HG02642 (cell line): ENCODE measurements at regions not wholly inside any gene's neighbourhood (a gene's known extent, or its start where the extent isn't known, plus 50 kb on each side); places are given as distances from the start of the nearest gene placed in this dataset.
"Not testable (repeated sequence)": the region's sequence is repeated elsewhere in the genome, so short reads cannot be mapped to it uniquely, and the experiment has no call there.

Experiments used
- ATAC-seq: cut with Tn5 transposase; IDR thresholded peaks from one replicate; pipeline ENCODE4 v1.9.1; 2021; ENCODE audit warnings: mild to moderate bottlenecking; ENCODE audit not compliant: unreplicated experiment, poor library complexity

DNA sequence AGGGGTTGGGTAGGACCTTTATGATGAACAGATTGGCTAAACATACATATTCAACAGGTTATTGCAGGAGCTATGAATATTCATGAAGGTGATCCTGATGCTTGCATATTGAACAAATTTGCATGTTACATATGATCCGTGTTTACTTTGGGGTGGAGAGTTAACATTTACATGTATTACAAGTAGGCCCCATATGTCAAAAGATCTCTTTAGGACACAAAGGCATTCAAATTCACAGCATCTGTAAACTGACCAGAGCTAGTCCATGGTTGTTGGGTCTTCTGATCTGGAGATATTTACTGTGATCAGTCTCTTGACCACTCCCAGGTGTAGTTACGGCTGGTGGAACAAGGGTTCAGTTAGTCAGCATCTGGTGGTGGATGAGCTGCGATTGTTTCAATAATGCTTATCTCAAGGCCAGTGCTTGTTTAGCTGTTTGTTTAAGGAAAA lies 80.4 kb downstream of the PMAIP1 start:
- ATAC-seq = no peak

DNA sequence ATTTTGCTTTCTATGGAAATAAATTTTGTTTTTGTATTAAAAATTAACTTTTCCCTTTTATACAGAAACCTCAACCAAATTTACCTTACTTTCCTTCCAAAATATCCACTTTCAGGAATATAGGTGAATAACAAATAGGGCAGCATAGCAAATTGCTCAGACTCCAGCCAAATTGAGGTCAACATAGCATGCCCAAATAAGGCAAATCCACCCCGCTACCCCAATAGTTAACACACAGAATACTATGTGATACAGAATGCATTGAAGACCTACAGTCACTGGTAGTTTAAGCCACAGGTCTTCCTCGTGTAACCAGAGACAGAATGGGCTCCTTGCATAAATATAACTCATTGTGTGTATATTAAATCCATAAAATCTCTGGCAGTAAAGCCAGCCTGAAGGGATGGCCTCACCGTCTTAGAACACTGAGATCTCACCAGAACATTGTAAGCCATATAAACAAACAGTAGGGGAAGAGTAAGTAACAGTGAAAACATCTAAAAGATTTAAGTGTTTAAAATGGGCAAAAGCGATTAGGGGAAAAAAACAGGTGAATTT lies 72.2 kb downstream of the PMAIP1 start:
- no peak for ATAC-seq

DNA sequence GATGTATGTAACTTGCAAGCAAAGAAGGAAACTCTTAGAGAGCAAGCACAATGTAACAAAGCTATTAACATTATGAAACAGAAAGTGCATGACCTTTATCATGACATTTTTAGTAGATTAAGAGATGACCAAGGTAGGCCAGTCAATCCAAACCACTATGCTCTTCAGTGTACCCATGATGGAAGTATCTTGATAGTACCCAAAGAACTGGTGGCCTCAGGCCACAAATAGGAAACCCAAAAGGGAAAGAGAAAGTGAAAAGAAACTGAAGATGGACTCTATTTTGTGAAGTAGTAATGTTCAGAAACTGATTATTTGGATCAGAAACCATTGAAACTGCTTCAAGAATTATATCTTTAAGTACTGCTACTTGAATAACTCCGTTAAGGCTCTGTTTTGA lies 71.3 kb downstream of the PMAIP1 start:
- not testable (repeated sequence) for ATAC-seq

DNA sequence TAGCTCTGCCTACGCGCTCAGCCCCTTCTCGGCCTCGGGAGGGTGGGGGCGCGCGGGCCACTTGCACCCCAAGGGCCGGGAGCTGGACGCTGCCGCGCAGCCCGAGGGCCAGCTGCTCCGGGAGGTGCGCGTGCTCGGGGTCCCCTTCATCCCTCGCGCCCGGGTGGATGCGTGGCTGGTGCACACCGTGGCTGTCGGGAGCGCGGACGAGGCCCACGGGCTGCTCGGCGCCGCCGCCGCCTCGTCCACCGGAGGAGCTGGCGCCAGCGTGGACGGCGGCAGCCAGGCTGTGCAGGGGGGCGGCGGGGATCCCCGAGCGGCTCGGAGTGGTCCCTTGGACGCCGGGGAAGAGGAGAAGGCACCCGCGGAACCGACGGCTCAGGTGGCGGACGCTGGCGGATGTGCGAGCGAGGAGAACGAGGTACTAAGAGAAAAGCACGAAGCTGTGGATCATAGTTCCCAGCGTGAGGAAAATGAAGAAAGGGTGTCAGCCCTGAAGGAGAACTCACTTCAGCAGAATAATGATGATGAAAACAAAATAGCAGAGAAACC lies 69.8 kb downstream of the PMAIP1 start:
- ATAC-seq = not testable (repeated sequence)

DNA sequence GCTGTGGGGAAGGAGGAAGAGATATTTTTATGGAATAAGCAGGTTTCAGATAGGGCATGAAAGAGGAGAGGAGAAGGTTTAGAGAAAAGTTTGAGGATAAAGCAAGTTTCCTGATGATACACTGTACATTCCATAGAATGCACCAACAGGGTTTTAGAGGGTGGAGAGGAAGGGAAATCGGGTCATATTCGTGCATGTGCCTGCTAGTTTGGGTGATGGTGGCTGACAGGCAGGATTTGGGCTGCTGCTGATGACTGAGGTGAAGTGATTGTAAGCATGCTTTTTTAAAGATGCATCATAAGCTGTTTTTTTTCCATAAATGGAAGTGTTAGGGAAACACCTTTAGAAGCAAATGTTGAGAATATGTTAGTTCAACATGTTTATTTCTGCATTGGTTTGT lies 68.8 kb downstream of the PMAIP1 start:
- no peak for ATAC-seq

DNA sequence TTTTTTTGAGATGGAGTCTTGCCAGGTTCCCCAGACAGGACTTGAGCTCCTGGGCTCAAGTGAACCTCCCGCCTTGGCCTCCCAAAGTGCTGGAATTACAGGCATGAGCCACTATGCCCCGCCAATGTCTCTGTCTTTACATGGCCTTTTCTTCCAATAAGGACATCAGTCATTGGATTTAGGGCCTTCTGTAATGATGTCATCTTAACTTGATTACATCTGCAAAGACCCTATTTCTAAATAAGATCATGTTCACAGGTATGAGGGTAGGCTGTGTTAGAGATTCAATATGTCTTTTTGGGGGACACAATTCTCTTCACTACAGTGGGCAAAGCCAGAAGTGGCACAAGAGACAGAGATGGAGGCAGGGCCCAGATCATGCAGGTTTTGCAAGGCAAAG lies 68.1 kb downstream of the PMAIP1 start:
- no peak for ATAC-seq

DNA sequence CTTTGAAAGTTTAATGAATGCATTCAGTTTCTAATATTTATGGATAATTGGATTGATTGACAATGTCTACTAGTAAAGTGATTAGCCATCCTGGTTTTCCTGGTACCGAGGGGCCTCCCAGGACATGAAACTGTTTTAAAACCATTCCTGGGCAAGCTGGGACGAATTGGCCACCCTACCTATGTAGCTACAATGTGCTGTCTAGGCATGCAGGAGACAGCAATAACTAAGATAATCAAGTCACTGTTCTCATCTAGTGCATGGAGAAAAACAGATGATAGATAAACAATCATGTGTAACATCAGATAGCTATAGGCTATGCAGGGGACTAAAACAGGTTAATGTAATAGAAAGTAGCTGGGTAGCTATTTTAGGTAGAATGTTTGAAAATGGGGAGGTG lies 67.1 kb downstream of the PMAIP1 start:
- no peak for ATAC-seq

DNA sequence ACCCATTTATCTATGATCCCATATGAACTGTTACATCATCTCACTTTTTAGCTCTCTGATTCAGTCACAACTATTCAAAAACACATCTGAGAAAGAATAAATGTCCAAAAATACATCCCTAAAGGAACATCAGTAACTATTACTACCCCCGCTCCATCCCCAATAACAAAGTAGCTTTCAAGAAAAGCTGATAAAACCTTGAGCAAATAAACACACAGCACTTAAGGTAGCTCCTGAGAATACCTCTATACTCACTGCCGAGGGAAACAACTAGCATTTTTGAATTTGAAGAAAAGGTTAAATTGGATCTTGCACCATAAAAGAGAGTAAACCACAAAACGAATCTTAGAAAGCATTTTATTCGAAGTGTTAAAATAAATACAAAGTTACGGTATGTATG lies 63.4 kb downstream of the PMAIP1 start:
- ATAC-seq = no peak

DNA sequence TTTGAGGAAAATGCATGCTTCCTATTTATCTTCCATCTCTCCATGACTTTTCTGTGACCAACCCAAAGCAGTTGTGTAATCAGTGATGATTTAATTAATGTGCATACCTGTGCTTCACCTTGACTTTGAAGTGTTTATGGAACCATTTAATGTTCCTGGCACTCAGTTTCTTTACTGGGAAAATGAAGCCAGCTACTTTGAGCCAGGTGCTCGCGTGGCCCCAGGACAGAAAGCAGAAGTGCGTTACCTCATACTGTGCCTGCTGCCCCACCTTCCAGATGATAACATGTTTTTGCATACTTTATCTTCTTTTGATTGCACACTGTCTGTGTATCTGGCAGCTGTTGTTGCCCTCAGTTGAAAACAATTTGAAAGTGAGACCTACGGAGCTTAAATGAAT lies 61.3 kb downstream of the PMAIP1 start:
- ATAC-seq = peak; percentile 82

DNA sequence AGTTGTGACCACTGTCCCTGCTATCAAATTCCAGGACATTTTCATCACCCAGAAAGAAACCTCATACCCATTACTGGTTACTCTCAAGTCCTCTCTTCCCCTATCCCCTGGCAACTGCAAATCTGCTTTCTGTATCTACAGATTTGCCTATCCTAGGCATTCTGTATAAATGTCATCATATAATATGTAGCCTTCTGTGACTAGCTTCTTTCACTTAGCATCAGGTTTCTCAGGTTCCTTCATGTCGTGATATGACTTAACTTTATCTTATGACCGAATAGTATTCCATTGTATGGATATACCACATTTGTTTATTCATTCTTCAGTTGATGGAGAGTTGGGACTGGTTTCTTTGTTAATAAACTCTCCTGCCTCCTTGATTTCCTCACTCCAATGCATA lies 60.5 kb downstream of the PMAIP1 start:
- ATAC-seq = no peak

DNA sequence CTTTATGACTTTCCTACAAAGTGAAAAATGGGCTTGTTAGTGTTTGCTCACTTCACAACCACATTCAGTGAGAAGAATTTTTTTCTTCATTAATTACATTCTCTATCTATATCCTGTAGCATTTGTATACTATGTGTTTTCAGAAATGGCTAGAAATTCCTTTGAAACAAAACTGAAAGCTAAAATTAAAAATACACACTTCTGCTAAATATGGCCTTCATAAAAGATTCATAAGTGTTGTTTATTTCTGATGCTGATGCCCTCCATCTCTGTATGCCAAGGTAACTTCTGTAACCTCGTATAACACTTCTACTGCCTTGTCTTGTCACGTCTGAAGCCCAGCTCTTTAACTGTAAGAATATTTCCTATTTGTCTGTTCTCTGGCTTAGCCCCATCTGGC lies 59.8 kb downstream of the PMAIP1 start:
- no peak for ATAC-seq

DNA sequence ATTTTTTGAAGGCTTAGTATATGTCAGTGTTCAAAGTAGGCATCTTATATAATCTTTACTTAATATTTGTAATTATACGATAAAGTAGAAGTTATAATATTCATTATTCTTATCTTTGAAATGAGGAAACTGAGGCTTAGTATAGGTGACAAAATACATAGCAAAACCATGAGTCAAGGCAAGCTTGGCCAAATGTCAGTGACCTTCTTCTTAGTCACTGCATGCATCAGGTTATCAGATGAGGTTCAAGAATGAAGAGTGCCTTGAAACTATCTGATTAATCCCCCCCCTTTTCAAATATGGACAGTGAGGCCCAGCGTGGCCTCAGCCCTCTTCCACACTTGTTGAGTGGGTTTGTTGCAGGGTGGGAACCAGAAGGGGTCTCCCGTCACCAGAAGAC lies 59.3 kb downstream of the PMAIP1 start:
- ATAC-seq = no peak

DNA sequence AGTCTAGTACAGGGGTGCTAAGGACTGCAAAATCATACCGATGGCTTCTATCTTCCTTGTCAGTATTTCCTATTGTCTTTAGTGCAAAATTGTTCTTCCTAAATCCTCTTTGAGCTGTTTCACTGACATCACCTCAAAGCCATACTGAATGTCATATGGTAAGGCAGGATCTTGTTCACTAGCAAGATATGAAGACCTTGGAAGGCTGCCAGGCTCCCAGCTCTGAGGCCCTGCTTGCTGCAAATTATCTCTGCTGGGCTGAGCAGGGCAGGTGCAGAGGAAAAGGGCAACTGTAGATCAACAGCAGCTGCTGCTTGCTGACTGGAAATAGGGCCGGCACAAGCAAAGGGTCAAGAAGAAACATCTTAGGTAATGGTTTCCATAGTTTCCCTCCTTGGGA lies 58.2 kb downstream of the PMAIP1 start:
- peak; percentile 62 for ATAC-seq

DNA sequence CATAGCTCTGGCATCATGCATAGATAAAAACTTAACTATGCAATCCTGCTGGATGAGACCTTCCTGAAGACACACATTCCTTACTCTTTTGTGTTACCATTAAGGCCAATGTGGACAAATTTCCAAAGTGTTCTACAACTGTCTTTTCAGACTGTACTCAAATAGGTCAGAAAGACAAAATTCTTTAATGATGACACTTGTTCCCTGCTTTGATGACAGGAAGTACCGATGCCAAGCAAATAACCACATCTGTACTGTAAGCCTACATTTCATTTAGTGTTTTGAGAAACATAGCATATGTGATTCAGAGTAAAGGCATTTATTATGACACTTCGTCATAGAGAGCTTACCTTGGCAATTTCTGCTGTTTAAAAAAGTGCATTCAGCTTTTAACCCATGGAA lies 55.0 kb downstream of the PMAIP1 start:
- ATAC-seq = no peak

DNA sequence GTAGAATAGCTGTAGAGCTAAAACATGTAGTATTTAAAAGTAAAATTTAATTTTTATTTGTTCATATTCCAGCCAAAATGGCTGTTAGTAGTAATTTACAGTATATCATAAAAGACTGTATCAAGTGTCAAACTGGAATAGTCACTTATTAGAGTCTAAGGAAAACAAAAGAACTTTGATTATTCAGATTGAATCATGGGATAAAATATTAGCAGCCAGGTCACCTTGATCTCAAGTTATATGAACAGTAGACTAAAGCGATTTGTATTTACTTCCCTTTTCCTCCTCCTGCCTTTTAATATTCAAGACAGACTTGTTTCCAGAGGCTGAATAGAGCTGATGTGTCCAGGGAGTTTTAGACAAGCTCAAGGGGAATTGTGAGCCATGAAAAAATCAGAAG lies 54.4 kb downstream of the PMAIP1 start:
- no peak for ATAC-seq
